HEK293 (cell line): ENCODE measurements at regions not wholly inside any gene's neighbourhood (a gene's known extent, or its start where the extent isn't known, plus 50 kb on each side); places are given as distances from the start of the nearest gene placed in this dataset.

Experiments
- CTCF ChIA-PET: fragments of 350-600 bp; formaldehyde crosslinking; extraction: SDS; loops from one replicate; lab custom pipeline; 2021; ENCODE audit warnings: antibody characterized with exemption; lab: Yijun Ruan, JAX
- POLR2A ChIA-PET: fragments of 300-600 bp; formaldehyde crosslinking; extraction: SDS; loops from one replicate; lab custom pipeline; 2020; ENCODE audit warnings: antibody characterized with exemption, inconsistent platforms; lab: Yijun Ruan, JAX
- H3K27ac ChIP-seq: fragments of 200-500 bp; sonication (Bioruptor generic); 2 replicates; pipeline ENCODE4 v1.5.1; 2014; ENCODE audit warnings: low read depth, low read length, control low read depth, inconsistent platforms; ENCODE audit errors: extremely low read depth
- H3K36me3 ChIP-seq, 2 experiments: fragments of 200-500 bp in 1 of 2; sonication (Bioruptor generic) in 1 of 2; 1 replicate in 1 of 2; 2 replicates in 1 of 2; pipeline ENCODE4 v1.5.1; 2014 to 2017; ENCODE audit warnings: inconsistent platforms in 2 of 2, low read length in 2 of 2; ENCODE audit not compliant: control insufficient read depth in 2 of 2, insufficient read depth in 1 of 2
- H3K4me1 ChIP-seq: fragments of 200-500 bp; sonication (Bioruptor generic); 2 replicates; pipeline ENCODE4 v1.5.1; 2014; ENCODE audit warnings: mild to moderate bottlenecking, low read length, inconsistent platforms; ENCODE audit not compliant: control insufficient read depth, insufficient read depth
- H3K4me3 ChIP-seq: 2 replicates; pipeline ENCODE4 v1.5.1; 2011; ENCODE audit warnings: low read depth, mild to moderate bottlenecking, control low read depth, low read length, moderate library complexity
- H3K9me3 ChIP-seq: fragments of 200-500 bp; sonication (Bioruptor generic); 2 replicates; pipeline ENCODE4 v1.5.1; 2014; ENCODE audit warnings: low read depth, low read length, inconsistent platforms; ENCODE audit not compliant: control insufficient read depth, insufficient read depth
- GLI4 ChIP-seq: fragments of 450-650 bp; formaldehyde crosslinking; IDR thresholded peaks from 2 replicates; pipeline ENCODE4 v1.5.1; 2016; ENCODE audit warnings: missing biosample characterization, missing genetic modification characterization
- IKZF3 ChIP-seq: fragments of 450-650 bp; IDR thresholded peaks from 2 replicates; pipeline ENCODE4 v1.5.0; 2018; ENCODE audit warnings: missing biosample characterization, mild to moderate bottlenecking, missing genetic modification characterization, moderate library complexity
- KLF7 ChIP-seq: fragments of 450-650 bp; formaldehyde crosslinking; IDR thresholded peaks from 2 replicates; pipeline ENCODE4 v1.5.1; 2016; ENCODE audit warnings: missing biosample characterization, missing genetic modification characterization, borderline replicate concordance
- YY1 ChIP-seq: fragments of 450-650 bp; formaldehyde crosslinking; IDR thresholded peaks from 2 replicates; pipeline ENCODE4 v1.5.1; 2018; ENCODE audit warnings: missing biosample characterization, missing genetic modification characterization
- ZBTB17 ChIP-seq: fragments of 450-650 bp; formaldehyde crosslinking; IDR thresholded peaks from 2 replicates; pipeline ENCODE4 v1.5.1; 2016; ENCODE audit warnings: missing biosample characterization, missing genetic modification characterization
- ZBTB20 ChIP-seq: fragments of 450-650 bp; formaldehyde crosslinking; IDR thresholded peaks from 2 replicates; pipeline ENCODE4 v1.5.1; 2016; ENCODE audit warnings: missing biosample characterization, missing genetic modification characterization
- ZFP69B ChIP-seq: fragments of 450-650 bp; formaldehyde crosslinking; IDR thresholded peaks from 2 replicates; pipeline ENCODE4 v1.5.1; 2016; ENCODE audit warnings: missing biosample characterization, missing genetic modification characterization
- ZNF10 ChIP-seq: fragments of 450-650 bp; formaldehyde crosslinking; IDR thresholded peaks from 2 replicates; pipeline ENCODE4 v1.5.1; 2017; ENCODE audit warnings: missing biosample characterization, missing genetic modification characterization
- ZNF211 ChIP-seq: fragments of 450-650 bp; formaldehyde crosslinking; IDR thresholded peaks from 2 replicates; pipeline ENCODE4 v1.5.1; 2016; ENCODE audit warnings: low read depth, missing biosample characterization, missing genetic modification characterization
- ZNF24 ChIP-seq: fragments of 450-650 bp; formaldehyde crosslinking; IDR thresholded peaks from 2 replicates; pipeline ENCODE4 v1.5.1; 2016; ENCODE audit warnings: missing biosample characterization, missing genetic modification characterization
- ZNF354C ChIP-seq: fragments of 450-650 bp; formaldehyde crosslinking; IDR thresholded peaks from 2 replicates; pipeline ENCODE4 v1.5.1; 2016; ENCODE audit warnings: missing biosample characterization, missing genetic modification characterization, low read depth, borderline replicate concordance
- ZNF391 ChIP-seq: fragments of 450-650 bp; formaldehyde crosslinking; IDR thresholded peaks from 2 replicates; pipeline ENCODE4 v1.5.1; 2016; ENCODE audit warnings: low read depth, missing biosample characterization, missing genetic modification characterization, borderline replicate concordance
- ZNF416 ChIP-seq: fragments of 450-650 bp; formaldehyde crosslinking; IDR thresholded peaks from 2 replicates; pipeline ENCODE4 v1.5.1; 2016; ENCODE audit warnings: missing biosample characterization, missing genetic modification characterization
- ZNF529 ChIP-seq: fragments of 450-650 bp; formaldehyde crosslinking; IDR thresholded peaks from 2 replicates; pipeline ENCODE4 v1.5.1; 2017; ENCODE audit warnings: missing genetic modification characterization, missing biosample characterization; ENCODE audit not compliant: insufficient replicate concordance
- ZNF549 ChIP-seq: fragments of 450-650 bp; IDR thresholded peaks from 2 replicates; pipeline ENCODE4 v1.5.1; 2018; ENCODE audit warnings: missing biosample characterization, missing genetic modification characterization, mild to moderate bottlenecking, inconsistent platforms, moderate library complexity
- ZNF555 ChIP-seq: fragments of 450-650 bp; formaldehyde crosslinking; conservative IDR thresholded peaks from 2 replicates; pipeline ENCODE4 v1.5.1; 2017; ENCODE audit warnings: missing biosample characterization, mild to moderate bottlenecking, missing genetic modification characterization, inconsistent platforms
- ZNF76 ChIP-seq: fragments of 450-650 bp; formaldehyde crosslinking; IDR thresholded peaks from 2 replicates; pipeline ENCODE4; 2016; ENCODE audit warnings: low read depth, missing biosample characterization, missing genetic modification characterization, borderline replicate concordance
- TF ChIP-seq, protein P1 (sequence below): fragments of 450-650 bp; formaldehyde crosslinking; IDR thresholded peaks from 2 replicates; pipeline ENCODE4 v1.5.1; 2017; ENCODE audit warnings: missing biosample characterization, missing genetic modification characterization
- TF ChIP-seq, protein P2 (sequence below): fragments of 450-650 bp; IDR thresholded peaks from 2 replicates; pipeline ENCODE4 v1.5.1; 2018; ENCODE audit warnings: missing biosample characterization, mild to moderate bottlenecking, missing genetic modification characterization
- TF ChIP-seq, protein P3 (sequence below): fragments of 450-650 bp; formaldehyde crosslinking; IDR thresholded peaks from 2 replicates; pipeline ENCODE4 v1.5.1; 2016; ENCODE audit warnings: missing biosample characterization, missing genetic modification characterization
- TF ChIP-seq, protein P4 (sequence below): IDR thresholded peaks from 2 replicates; pipeline ENCODE4 v1.6.1; 2011; ENCODE audit warnings: mild to moderate bottlenecking, low read depth, low read length, borderline replicate concordance
- TF ChIP-seq, protein P5 (sequence below): fragments of 450-650 bp; IDR thresholded peaks from 2 replicates; pipeline ENCODE4 v1.5.1; 2018; ENCODE audit warnings: missing biosample characterization, missing genetic modification characterization

DNA sequence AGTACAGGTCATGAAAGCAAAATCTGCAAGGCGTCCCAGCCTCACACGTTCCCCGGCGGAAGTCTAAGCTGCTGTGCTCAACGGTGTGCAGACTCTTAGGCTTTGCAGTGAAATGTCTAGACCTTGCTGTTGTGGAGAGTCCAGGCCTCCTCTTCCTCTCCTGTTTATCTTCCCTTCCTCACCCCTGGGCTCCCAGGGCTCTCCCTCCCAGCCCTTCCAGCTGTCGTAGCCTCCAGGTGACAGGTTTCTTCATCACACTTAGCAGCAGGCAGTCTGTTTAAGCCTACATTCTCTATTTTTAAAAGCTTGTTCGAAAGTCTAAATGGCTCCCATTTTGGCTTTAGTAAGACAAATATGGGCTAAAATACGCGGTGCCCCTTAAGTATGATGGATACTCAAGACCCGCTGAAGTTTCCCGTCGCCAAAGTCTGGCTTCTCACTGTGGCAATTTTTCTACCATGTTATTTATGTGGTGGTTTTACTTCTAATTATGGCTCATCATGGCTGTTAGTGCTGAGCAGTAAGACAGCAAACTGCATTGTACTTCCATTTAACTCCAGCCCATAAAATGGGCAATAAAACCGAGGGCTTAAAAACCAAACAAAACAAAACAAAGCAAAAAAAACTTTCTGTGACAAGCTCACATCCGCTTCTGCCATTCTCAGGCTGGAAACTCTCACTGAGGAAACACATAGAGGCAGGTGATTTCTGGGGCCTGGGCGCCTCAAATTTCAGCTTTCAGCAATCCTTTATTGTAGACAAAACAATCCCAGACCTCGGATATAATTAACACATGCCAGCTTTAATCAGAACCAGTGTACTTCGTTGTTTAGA, 243.2 kb downstream of the SNX10 start (continued):
- peak; percentile 75; the same call in 1 of the 2 replicates for TF ChIP-seq ZNF391
- TF ChIP-seq, all 188 proteins: peak for 54

DNA sequence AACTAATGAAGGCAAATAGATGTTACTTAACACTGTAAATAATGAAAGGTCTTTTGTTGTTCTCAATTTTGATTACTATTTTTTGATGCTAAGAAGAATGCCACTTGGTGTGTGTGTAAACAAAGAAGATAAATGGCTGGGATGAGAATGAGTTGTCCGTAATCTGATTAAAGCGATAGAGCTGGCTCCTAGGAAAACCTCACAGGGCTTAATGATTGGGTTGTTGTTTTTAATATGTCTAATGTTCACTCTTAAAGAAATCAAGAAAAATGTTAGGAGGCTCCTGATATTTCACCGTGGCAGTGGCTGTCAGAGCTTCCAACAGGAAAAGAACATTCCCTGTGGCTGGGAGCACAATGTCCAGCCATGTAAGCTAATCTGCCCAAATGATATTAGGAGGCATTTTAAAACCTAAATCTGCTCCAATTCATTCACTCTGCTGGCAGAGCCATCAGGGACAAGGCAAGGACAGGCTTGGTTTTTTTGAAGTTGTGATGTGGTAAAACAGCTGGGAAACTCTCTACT, 243.9 kb downstream of the SNX10 start:
- TF ChIP-seq, protein P1, sequence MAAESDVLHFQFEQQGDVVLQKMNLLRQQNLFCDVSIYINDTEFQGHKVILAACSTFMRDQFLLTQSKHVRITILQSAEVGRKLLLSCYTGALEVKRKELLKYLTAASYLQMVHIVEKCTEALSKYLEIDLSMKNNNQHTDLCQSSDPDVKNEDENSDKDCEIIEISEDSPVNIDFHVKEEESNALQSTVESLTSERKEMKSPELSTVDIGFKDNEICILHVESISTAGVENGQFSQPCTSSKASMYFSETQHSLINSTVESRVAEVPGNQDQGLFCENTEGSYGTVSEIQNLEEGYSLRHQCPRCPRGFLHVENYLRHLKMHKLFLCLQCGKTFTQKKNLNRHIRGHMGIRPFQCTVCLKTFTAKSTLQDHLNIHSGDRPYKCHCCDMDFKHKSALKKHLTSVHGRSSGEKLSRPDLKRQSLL (tag by site-specific recombination): peak; percentile 77; the same call in 1 of the 2 replicates
- peak; percentile 1; the same call in 1 of the 2 replicates for TF ChIP-seq ZBTB17 (tag by site-specific recombination)
- no peak for TF ChIP-seq ZNF549 (tag by site-specific recombination)
- H3K36me3 ChIP-seq: no peaks in the 10 kb centered on the region
- ChIA-PET POLR2A (no interaction called here), CTCF (interaction anchor here (0.6 to 1.2 kb wide), 2 partner anchors 131 to 594 kb away, joined by 3 read pairs; no protein-coding TSS in a partner anchor)
- H3K4me3 ChIP-seq: no peak overlapping the region
- peaks cover 33% of the 10 kb centered on the region for H3K4me1 ChIP-seq
- H3K27ac ChIP-seq: peak overlapping the region; percentile 95
- no peaks in the 10 kb centered on the region; the same call in 1 of the 2 replicates for H3K9me3 ChIP-seq

DNA sequence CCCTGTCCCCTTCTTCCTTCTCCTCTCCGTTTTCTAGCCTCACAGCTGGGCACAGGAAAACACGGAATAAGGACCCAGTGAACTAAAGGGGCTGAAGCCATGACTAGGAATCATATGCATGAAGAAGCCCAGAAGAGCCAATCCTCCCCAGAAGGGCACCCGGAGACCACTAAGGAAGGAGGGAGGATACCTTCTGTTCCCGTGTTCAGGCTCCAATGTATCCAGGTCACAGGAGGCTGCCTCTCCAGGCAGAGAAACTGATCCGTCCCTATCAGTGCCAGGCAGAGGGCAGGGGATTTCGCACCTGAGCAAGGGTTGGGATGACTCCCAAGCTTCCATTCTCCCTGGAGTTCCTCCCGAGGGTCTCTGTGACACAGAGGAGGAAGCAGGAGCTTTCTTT, 246.6 kb downstream of the SNX10 start:
- ChIA-PET POLR2A (no interaction called here), CTCF (no interaction called here)
- TF ChIP-seq ZNF529 (tag by site-specific recombination) (no peak), KLF7 (tag by site-specific recombination) (no peak)
- TF ChIP-seq, protein P2, sequence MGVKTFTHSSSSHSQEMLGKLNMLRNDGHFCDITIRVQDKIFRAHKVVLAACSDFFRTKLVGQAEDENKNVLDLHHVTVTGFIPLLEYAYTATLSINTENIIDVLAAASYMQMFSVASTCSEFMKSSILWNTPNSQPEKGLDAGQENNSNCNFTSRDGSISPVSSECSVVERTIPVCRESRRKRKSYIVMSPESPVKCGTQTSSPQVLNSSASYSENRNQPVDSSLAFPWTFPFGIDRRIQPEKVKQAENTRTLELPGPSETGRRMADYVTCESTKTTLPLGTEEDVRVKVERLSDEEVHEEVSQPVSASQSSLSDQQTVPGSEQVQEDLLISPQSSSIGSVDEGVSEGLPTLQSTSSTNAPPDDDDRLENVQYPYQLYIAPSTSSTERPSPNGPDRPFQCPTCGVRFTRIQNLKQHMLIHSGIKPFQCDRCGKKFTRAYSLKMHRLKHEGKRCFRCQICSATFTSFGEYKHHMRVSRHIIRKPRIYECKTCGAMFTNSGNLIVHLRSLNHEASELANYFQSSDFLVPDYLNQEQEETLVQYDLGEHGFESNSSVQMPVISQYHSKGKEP (tag by site-specific recombination): no peak

DNA sequence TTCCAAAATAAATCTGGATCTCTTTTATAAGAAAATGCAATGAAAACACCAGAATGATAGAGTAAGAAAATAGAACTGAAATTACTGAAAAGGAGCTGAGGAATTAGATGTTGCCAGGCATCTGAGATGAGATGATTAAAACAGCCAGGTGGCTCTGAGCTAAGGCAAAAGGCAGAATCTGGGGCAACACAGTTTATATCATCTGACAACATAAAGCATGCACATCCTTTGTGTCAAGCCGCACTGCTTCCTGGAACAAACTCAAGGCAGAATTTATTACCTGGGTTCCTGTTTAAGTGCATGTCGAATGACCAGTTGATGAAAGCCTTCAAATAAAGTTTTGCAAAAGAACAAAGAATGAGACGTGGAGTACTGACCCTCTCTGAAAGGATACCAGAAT, 247.0 kb downstream of the SNX10 start:
- H3K4me1 ChIP-seq: peaks cover 13% of the 10 kb centered on the region
- ChIA-PET POLR2A (no interaction called here), CTCF (no interaction called here)
- no peaks in the 10 kb centered on the region for H3K36me3 ChIP-seq
- no peaks in the 10 kb centered on the region; the same call in 1 of the 2 replicates for H3K9me3 ChIP-seq
- H3K4me3 ChIP-seq: no peak overlapping the region
- no peak overlapping the region for H3K27ac ChIP-seq
- TF ChIP-seq IKZF3 (tag by site-specific recombination) (no peak), ZNF354C (tag by site-specific recombination) (no peak), ZNF10 (tag by site-specific recombination) (no peak), ZBTB20 (tag by site-specific recombination) (no peak), ZNF76 (tag by site-specific recombination) (no peak), ZNF416 (no peak), ZNF24 (tag by site-specific recombination) (no peak), GLI4 (tag by site-specific recombination) (no peak), ZNF211 (no peak), ZNF555 (tag by site-specific recombination) (no peak), YY1 (tag by site-specific recombination) (no peak), ZFP69B (tag by site-specific recombination) (no peak)
- TF ChIP-seq, protein P3, sequence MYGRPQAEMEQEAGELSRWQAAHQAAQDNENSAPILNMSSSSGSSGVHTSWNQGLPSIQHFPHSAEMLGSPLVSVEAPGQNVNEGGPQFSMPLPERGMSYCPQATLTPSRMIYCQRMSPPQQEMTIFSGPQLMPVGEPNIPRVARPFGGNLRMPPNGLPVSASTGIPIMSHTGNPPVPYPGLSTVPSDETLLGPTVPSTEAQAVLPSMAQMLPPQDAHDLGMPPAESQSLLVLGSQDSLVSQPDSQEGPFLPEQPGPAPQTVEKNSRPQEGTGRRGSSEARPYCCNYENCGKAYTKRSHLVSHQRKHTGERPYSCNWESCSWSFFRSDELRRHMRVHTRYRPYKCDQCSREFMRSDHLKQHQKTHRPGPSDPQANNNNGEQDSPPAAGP (tag by site-specific recombination): no peak
- TF ChIP-seq, protein P4, sequence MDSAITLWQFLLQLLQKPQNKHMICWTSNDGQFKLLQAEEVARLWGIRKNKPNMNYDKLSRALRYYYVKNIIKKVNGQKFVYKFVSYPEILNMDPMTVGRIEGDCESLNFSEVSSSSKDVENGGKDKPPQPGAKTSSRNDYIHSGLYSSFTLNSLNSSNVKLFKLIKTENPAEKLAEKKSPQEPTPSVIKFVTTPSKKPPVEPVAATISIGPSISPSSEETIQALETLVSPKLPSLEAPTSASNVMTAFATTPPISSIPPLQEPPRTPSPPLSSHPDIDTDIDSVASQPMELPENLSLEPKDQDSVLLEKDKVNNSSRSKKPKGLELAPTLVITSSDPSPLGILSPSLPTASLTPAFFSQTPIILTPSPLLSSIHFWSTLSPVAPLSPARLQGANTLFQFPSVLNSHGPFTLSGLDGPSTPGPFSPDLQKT: no peak
- TF ChIP-seq, protein P5, sequence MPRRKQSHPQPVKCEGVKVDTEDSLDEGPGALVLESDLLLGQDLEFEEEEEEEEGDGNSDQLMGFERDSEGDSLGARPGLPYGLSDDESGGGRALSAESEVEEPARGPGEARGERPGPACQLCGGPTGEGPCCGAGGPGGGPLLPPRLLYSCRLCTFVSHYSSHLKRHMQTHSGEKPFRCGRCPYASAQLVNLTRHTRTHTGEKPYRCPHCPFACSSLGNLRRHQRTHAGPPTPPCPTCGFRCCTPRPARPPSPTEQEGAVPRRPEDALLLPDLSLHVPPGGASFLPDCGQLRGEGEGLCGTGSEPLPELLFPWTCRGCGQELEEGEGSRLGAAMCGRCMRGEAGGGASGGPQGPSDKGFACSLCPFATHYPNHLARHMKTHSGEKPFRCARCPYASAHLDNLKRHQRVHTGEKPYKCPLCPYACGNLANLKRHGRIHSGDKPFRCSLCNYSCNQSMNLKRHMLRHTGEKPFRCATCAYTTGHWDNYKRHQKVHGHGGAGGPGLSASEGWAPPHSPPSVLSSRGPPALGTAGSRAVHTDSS (tag by site-specific recombination): no peak

More for the DNA sequence above, 246.6 kb downstream of the SNX10 start:
- Histone ChIP-seq H3K4me1 (peaks cover 17% of the 10 kb centered on the region), H3K9me3 (no peaks in the 10 kb centered on the region; the same call in 1 of the 2 replicates), H3K4me3 (no peak overlapping the region), H3K27ac (no peak overlapping the region), H3K36me3 (no peaks in the 10 kb centered on the region)
